Body of pancreas (tissue), 4 donors: ENCODE measurements at regions not wholly inside any gene's neighbourhood (a gene's known extent, or its start where the extent isn't known, plus 50 kb on each side); places are given as distances from the start of the nearest gene placed in this dataset.

Experiments
- ATAC-seq: fragments of 150-250 bp; one replicate; pipeline ENCODE4 v1.9.1; 2016
- DNase-seq, 4 donors: peaks; one replicate each; pipeline ENCODE4 v3.0.0-alpha.2; 2019
- H3K27ac ChIP-seq, 4 donors: fragments of 200-600 bp; sonication (generic); 1 replicate in 3 of 4; 2 replicates in 1 of 4; pipeline versions ENCODE4 v1.5.1 to v1.6.1; 2016 to 2019; ENCODE audit warnings: mild to moderate bottlenecking in 1 of 4, mixed read lengths in 1 of 4, moderate library complexity in 1 of 4
- H3K27me3 ChIP-seq, 2 donors: fragments of 200-600 bp; sonication (generic); one replicate each; pipeline ENCODE4 v1.6.0; 2016; ENCODE audit warnings: mild to moderate bottlenecking in 1 of 2
- H3K36me3 ChIP-seq, 2 donors: fragments of 200-600 bp; sonication (generic); replicated peaks in 1 of 2; 2 replicates each; pipeline ENCODE4 v1.5.1; 2016; ENCODE audit warnings: low read depth in 2 of 2; ENCODE audit not compliant: insufficient read depth in 1 of 2
- H3K4me1 ChIP-seq: fragments of 200-600 bp; sonication (generic); one replicate; pipeline ENCODE4 v1.6.0; 2016
- H3K4me3 ChIP-seq, 2 donors: fragments of 200-600 bp; sonication (generic); 1 replicate in 1 of 2; 2 replicates in 1 of 2; pipeline ENCODE4 v1.5.1; 2016 to 2019
- H3K9me3 ChIP-seq, 3 donors: fragments of 200-600 bp; sonication (generic); 1 replicate in 2 of 3; 2 replicates in 1 of 3; pipeline ENCODE4 v1.5.1; 2016
- CTCF ChIP-seq, 7 experiments: fragments of 450-650 bp in 4 of 7; fragments of 200-600 bp in 3 of 7; sonication (generic) in 3 of 7; IDR thresholded peaks; one replicate each; pipeline ENCODE4 v1.5.1; 2016 to 2019; ENCODE audit warnings: antibody characterized with exemption in 7 of 7
- POLR2A ChIP-seq, 3 donors: fragments of 450-650 bp; IDR thresholded peaks; one replicate each; pipeline ENCODE4 v1.6.1; 2016; ENCODE audit warnings: antibody characterized with exemption in 3 of 3, mild to moderate bottlenecking in 2 of 3
- WGBS, 2 donors: methylation state at CpG; one replicate each; pipeline ENCODE4 v1.1.5; 2017; 5-methylcytosine and 5-hydroxymethylcytosine counted together
- intact Hi-C: fragments of 100-400 bp; cut with DNase I; formaldehyde crosslinking; loops from one replicate; pipeline ENCODE4 v1.15.1; 2023

DNA sequence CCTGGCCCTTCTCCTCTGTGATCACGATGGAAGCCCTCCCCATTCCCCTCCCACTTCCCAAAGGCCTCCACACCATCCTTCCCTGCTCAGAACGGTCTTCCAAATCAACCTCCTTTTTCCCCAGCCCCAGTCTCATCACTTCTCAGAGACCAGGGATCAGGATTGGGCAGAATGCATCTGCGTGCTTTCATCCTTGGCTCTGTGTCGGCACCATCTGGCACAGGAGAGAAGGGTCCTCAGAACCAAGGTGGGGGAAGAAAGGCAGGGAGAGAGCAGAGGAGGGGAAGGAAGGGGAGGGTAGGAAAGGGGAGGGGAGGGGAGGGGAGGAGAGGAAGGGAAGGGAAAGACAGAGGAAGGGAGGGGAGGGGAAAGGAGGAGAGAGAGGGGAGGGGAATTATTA lies 52.4 kb upstream of the FICD start:
- H3K27ac ChIP-seq = no peak overlapping the region
- intact Hi-C loops = no loop called here
- no peaks in the 10 kb centered on the region for H3K27me3 ChIP-seq
- no peaks in the 10 kb centered on the region for H3K36me3 ChIP-seq
- H3K4me1 ChIP-seq = no peaks in the 10 kb centered on the region
- no peaks in the 10 kb centered on the region for H3K9me3 ChIP-seq
- DNase-seq (no peak), ATAC-seq (no peak)
- H3K4me3 ChIP-seq = no peak overlapping the region
- TF ChIP-seq CTCF (IDR thresholded peaks at IDR 0.05) (no peak), POLR2A (IDR thresholded peaks at IDR 0.05) (no peak)
- 41 to 43% methylated on average over 4 of the region's 4 CpGs for WGBS, 2 donors

DNA sequence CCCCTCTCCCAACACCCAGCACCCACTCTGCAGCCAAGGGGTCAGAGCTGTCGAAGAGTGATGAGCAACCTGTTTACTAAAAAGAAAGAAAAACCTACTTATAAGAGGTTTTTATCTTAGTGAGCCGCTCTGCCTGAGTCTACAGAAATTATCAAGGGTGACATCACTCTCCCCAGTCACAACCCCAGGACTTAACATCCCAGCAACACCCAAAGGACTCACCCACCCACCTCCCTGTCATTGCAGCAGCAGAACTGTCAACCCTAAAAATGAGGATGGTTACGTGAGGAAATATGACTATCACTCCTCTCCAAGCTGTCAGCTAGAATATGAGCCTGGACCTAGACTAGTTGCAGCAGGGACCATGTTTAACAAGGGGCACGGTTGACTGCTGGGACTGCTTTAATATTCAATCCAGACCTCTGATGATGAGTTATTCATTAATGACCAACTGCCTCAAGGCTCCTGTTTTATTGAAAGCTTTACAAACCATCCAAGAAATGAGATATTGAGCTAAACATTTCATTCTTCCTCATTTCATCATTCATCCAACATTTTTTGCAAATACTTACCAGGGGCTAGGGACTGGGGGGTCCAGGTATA lies 53.9 kb upstream of the FICD start:
- ATAC-seq (no peak), DNase-seq (no peak)
- H3K4me1 ChIP-seq = no peaks in the 10 kb centered on the region
- WGBS, 2 donors = 3 to 39% methylated on average over 3 to 4 of the region's 4 CpGs
- H3K27ac ChIP-seq = no peak overlapping the region
- H3K9me3 ChIP-seq = no peaks in the 10 kb centered on the region
- H3K27me3 ChIP-seq = no peaks in the 10 kb centered on the region
- intact Hi-C loops = no loop called here
- H3K4me3 ChIP-seq = no peak overlapping the region
- no peaks in the 10 kb centered on the region for H3K36me3 ChIP-seq
- TF ChIP-seq CTCF (IDR thresholded peaks at IDR 0.05) (no peak), POLR2A (IDR thresholded peaks at IDR 0.05) (no peak)

- no peak for TF ChIP-seq CTCF (IDR thresholded peaks at IDR 0.05)
- no peak for TF ChIP-seq POLR2A (IDR thresholded peaks at IDR 0.05)
- 31 to 32% methylated on average over 3 of the region's 3 CpGs for WGBS, 2 donors
- Histone ChIP-seq H3K27me3 (no peaks in the 10 kb centered on the region), H3K27ac (no peak overlapping the region), H3K4me1 (no peaks in the 10 kb centered on the region), H3K4me3 (no peak overlapping the region), H3K36me3 (no peaks in the 10 kb centered on the region), H3K9me3 (no peaks in the 10 kb centered on the region)
- intact Hi-C loops = no loop called here
- ATAC-seq (no peak), DNase-seq (no peak)
Observed at GRCh38 chr12:108459149-108459548, 55.9 kb upstream of the FICD start.

DNA sequence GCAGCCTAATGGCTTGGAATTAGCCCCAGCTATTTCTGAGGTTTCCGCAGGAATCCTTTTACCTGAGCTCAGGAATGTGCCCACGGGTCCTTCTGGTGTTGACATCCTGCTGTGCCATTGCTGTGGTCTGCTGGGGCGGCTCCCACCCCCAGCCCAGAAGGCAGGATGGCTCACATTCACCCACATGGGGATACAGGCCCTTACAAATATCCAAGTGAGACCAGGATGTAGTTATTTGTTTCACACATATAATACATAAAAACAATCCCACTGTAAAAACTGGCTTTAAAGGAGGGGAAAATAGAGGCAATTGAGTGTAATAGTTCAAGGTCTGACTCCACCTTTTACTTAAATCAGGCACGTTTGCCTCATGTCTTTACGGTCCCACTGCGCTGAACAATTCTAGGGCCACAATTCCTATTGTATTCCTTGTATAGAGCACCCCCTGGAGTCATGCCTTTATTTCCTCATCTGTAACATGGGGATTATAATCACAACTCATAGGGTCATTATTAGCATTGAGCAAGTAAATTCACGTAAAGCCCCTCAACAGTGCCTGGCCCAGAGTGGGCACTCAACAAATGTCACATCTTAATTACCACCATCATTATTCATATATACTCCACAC lies 57.2 kb upstream of the FICD start:
- no peak for TF ChIP-seq POLR2A (IDR thresholded peaks at IDR 0.05)
- TF ChIP-seq CTCF (IDR thresholded peaks at IDR 0.05) = peak in 1 of 7 experiments; percentile 2
- Histone ChIP-seq H3K4me1 (no peaks in the 10 kb centered on the region), H3K9me3 (no peaks in the 10 kb centered on the region), H3K27me3 (no peaks in the 10 kb centered on the region), H3K36me3 (no peaks in the 10 kb centered on the region), H3K4me3 (no peak overlapping the region), H3K27ac (no peak overlapping the region)
- DNase-seq (no peak), ATAC-seq (no peak)
- intact Hi-C loops = no loop called here
- WGBS, 2 donors = 40 to 45% methylated on average over 7 of the region's 7 CpGs
